IPS DF 6.9 (cell line): ENCODE measurements at regions not wholly inside any gene's neighbourhood (a gene's known extent, or its start where the extent isn't known, plus 50 kb on each side); places are given as distances from the start of the nearest gene placed in this dataset.
A peak's percentile ranks its signal among the peaks of the same experiment; 100 is the strongest.

Source experiments
- DNase-seq: peaks from one replicate; pipeline ENCODE4 v3.0.0-alpha.2; 2013; ENCODE audit warnings: low read depth, low spot score
- H3K27ac ChIP-seq: one replicate; pipeline ENCODE4 v1.5.1; 2013; ENCODE audit warnings: low read length, control low read depth
- H3K27me3 ChIP-seq: 2 replicates; pipeline ENCODE4 v1.6.1; 2013; ENCODE audit warnings: mild to moderate bottlenecking, low read length; ENCODE audit not compliant: control insufficient read depth, insufficient read depth
- H3K36me3 ChIP-seq: 2 replicates; pipeline ENCODE4 v1.6.1; 2013; ENCODE audit warnings: low read length; ENCODE audit not compliant: control insufficient read depth, insufficient read depth
- H3K4me1 ChIP-seq: 2 replicates; pipeline ENCODE4 v1.6.1; 2013; ENCODE audit warnings: low read length; ENCODE audit not compliant: control insufficient read depth, insufficient read depth
- H3K4me3 ChIP-seq: 2 replicates; pipeline ENCODE4 v1.5.1; 2013; ENCODE audit warnings: mild to moderate bottlenecking, low read length
- H3K9me3 ChIP-seq: 2 replicates; pipeline ENCODE4 v1.6.1; 2013; ENCODE audit warnings: low read length, inconsistent platforms; ENCODE audit not compliant: control insufficient read depth, insufficient read depth
- WGBS: extraction: QIAGEN DNeasy Blood & Tissue Kit; methylation state at CpG from one replicate; pipeline ENCODE4 v1.1.7; 2013; ENCODE audit warnings: mixed read lengths, missing lambda C conversion rate; ENCODE audit not compliant: insufficient read length, insufficient coverage; 5-methylcytosine and 5-hydroxymethylcytosine counted together

- Histone ChIP-seq H3K9me3 (no peaks in the 10 kb centered on the region), H3K27ac (no peak overlapping the region), H3K4me1 (no peaks in the 10 kb centered on the region), H3K4me3 (no peak overlapping the region), H3K36me3 (no peaks in the 10 kb centered on the region), H3K27me3 (no peaks in the 10 kb centered on the region)
- WGBS, result no CpG with 5 or more reads among the region's 4 CpGs
- DNase-seq, result no peak
These were observed 84.2 kb upstream of the MAPK4 start for GRCh38 chr18:50475538-50476193.

- no peaks in the 10 kb centered on the region for H3K36me3 ChIP-seq
- no CpG with 5 or more reads among the region's 2 CpGs for WGBS
- H3K27me3 ChIP-seq, result no peaks in the 10 kb centered on the region
These were observed 67.8 kb upstream of the MAPK4 start for GRCh38 chr18:50492097-50492496.

GRCh38 chr18:50494569-50494968 lies 65.3 kb upstream of the MAPK4 start:
- Histone ChIP-seq H3K4me3 (no peak overlapping the region), H3K36me3 (no peaks in the 10 kb centered on the region), H3K27ac (no peak overlapping the region), H3K27me3 (no peaks in the 10 kb centered on the region), H3K4me1 (no peaks in the 10 kb centered on the region), H3K9me3 (peaks cover 1% of the 10 kb centered on the region; the same call in 1 of the 2 replicates)
- WGBS, result no CpG with 5 or more reads among the region's 3 CpGs
- no peak for DNase-seq

More at GRCh38 chr18:50492097-50492496, 67.8 kb upstream of the MAPK4 start:
- Histone ChIP-seq H3K9me3 (peaks cover 1% of the 10 kb centered on the region; the same call in 1 of the 2 replicates), H3K4me3 (no peak overlapping the region), H3K4me1 (no peaks in the 10 kb centered on the region), H3K27ac (no peak overlapping the region)
- no peak for DNase-seq

GRCh38 chr18:50506362-50506761 lies 53.5 kb upstream of the MAPK4 start:
- H3K27me3 ChIP-seq, result no peaks in the 10 kb centered on the region
- H3K27ac ChIP-seq, result no peak overlapping the region
- H3K9me3 ChIP-seq, result no peaks in the 10 kb centered on the region
- no peak overlapping the region for H3K4me3 ChIP-seq
- no peaks in the 10 kb centered on the region for H3K36me3 ChIP-seq
- WGBS, result no CpG with 5 or more reads among the region's 2 CpGs
- no peak for DNase-seq
- H3K4me1 ChIP-seq, result no peaks in the 10 kb centered on the region

- Histone ChIP-seq H3K27me3 (no peaks in the 10 kb centered on the region), H3K4me1 (no peaks in the 10 kb centered on the region), H3K4me3 (no peak overlapping the region), H3K36me3 (no peaks in the 10 kb centered on the region), H3K27ac (no peak overlapping the region), H3K9me3 (no peaks in the 10 kb centered on the region)
- no CpG with 5 or more reads among the region's 4 CpGs for WGBS
- peak; percentile 60 for DNase-seq
These were observed 52.7 kb upstream of the MAPK4 start for GRCh38 chr18:50507120-50507590.

GRCh38 chr18:50508228-50508627 lies 51.7 kb upstream of the MAPK4 start:
- no peaks in the 10 kb centered on the region for H3K4me1 ChIP-seq
- no CpG with 5 or more reads among the region's 1 CpG for WGBS

GRCh38 chr18:50509012-50509411 lies 50.9 kb upstream of the MAPK4 start:
- Histone ChIP-seq H3K9me3 (no peaks in the 10 kb centered on the region), H3K36me3 (no peaks in the 10 kb centered on the region), H3K4me1 (no peaks in the 10 kb centered on the region), H3K27ac (no peak overlapping the region), H3K27me3 (no peaks in the 10 kb centered on the region), H3K4me3 (no peak overlapping the region)
- no peak for DNase-seq
- no CpG with 5 or more reads among the region's 4 CpGs for whole genome bisulfite sequencing

More at GRCh38 chr18:50508228-50508627, 51.7 kb upstream of the MAPK4 start:
- H3K4me3 ChIP-seq, result no peak overlapping the region
- DNase-seq, result no peak
- H3K27ac ChIP-seq, result no peak overlapping the region
- H3K9me3 ChIP-seq, result no peaks in the 10 kb centered on the region
- no peaks in the 10 kb centered on the region for H3K36me3 ChIP-seq
- no peaks in the 10 kb centered on the region for H3K27me3 ChIP-seq
